ENCODE measurements at regions not wholly inside any gene's neighbourhood (a gene's known extent, or its start where the extent isn't known, plus 50 kb on each side); places are given as distances from the start of the nearest gene placed in this dataset.

DNA sequence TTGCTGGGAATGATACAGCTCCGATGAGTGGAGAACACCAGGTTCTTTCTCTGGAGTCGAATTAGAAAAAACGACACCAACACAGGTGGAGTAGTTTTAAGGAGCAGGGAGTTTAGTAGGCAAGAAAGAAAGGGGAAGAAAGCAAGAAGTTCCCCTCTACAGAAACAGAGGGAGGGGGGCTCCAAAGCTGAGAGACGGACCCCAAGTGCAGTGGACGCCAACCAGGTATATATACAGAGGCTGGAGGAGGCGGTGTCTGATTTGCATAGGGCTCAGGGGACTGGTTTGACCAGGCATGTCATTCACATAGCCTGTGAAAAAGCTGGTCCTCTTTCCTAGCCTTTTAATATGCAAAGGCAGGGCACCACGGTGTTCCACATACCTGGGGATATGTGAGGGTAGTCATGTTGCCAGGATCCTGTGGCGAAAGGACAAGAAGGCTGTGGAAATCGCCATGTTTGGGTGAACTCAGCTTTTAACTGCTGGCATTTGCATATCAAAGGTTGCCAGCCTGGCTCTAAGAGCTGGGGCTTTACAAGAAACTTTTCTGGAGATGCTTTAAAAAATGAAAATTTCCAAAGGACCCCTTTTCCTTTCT, 887.4 kb upstream of the EPHA6 start:
- 76 to 81% methylated on average over 9 of the region's 9 CpGs for WGBS, 2 donors
- DNase-seq (no peak), ATAC-seq (no peak)
- Histone ChIP-seq H3K27ac (no peak overlapping the region), H3K36me3 (replicated peaks in 1 of 2; ENCODE audit: insufficient read depth in 1 of 2, low read depth in 2 of 2) (no peaks in the 10 kb centered on the region), H3K4me1 (peaks cover 3% of the 10 kb centered on the region), H3K9me3 (no peaks in the 10 kb centered on the region), H3K27me3 (no peaks in the 10 kb centered on the region), H3K4me3 (no peak overlapping the region)
- intact Hi-C loops (cut with DNase I) = no loop called here
- TF ChIP-seq POLR2A (IDR thresholded peaks at IDR 0.05) = no peak
- TF ChIP-seq, protein P1, sequence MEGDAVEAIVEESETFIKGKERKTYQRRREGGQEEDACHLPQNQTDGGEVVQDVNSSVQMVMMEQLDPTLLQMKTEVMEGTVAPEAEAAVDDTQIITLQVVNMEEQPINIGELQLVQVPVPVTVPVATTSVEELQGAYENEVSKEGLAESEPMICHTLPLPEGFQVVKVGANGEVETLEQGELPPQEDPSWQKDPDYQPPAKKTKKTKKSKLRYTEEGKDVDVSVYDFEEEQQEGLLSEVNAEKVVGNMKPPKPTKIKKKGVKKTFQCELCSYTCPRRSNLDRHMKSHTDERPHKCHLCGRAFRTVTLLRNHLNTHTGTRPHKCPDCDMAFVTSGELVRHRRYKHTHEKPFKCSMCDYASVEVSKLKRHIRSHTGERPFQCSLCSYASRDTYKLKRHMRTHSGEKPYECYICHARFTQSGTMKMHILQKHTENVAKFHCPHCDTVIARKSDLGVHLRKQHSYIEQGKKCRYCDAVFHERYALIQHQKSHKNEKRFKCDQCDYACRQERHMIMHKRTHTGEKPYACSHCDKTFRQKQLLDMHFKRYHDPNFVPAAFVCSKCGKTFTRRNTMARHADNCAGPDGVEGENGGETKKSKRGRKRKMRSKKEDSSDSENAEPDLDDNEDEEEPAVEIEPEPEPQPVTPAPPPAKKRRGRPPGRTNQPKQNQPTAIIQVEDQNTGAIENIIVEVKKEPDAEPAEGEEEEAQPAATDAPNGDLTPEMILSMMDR (IDR thresholded peaks at IDR 0.05) = no peak

DNA sequence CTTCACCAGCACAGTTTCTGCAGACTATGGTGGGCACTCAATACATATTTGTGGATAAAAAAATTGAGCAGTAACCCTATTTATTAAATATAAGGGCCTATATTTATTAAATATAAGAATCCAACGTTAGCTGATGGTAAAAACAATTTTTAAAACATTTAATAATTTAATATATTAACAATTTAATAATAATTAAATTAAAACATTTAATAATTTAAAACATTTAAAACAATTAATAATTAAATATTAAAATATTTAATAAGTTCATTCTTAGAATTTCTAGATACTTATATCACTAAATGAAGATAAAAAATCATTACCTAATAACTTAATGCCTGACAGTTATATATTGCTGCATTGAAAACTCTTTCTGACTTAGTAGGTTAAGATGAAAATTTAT, 880.2 kb upstream of the EPHA6 start:
- Histone ChIP-seq H3K4me3 (no peak overlapping the region), H3K27me3 (no peaks in the 10 kb centered on the region), H3K9me3 (no peaks in the 10 kb centered on the region), H3K4me1 (peaks cover 13% of the 10 kb centered on the region), H3K27ac (no peak overlapping the region), H3K36me3 (replicated peaks in 1 of 2; ENCODE audit: insufficient read depth in 1 of 2, low read depth in 2 of 2) (no peaks in the 10 kb centered on the region)
- no peak for TF ChIP-seq POLR2A (IDR thresholded peaks at IDR 0.05)
- TF ChIP-seq, protein P1 (IDR thresholded peaks at IDR 0.05) = no peak
- intact Hi-C loops (cut with DNase I) = no loop called here
- DNase-seq (no peak), ATAC-seq (no peak)
- WGBS, 2 donors = 69 to 70% methylated on average over 1 of the region's 1 CpG

DNA sequence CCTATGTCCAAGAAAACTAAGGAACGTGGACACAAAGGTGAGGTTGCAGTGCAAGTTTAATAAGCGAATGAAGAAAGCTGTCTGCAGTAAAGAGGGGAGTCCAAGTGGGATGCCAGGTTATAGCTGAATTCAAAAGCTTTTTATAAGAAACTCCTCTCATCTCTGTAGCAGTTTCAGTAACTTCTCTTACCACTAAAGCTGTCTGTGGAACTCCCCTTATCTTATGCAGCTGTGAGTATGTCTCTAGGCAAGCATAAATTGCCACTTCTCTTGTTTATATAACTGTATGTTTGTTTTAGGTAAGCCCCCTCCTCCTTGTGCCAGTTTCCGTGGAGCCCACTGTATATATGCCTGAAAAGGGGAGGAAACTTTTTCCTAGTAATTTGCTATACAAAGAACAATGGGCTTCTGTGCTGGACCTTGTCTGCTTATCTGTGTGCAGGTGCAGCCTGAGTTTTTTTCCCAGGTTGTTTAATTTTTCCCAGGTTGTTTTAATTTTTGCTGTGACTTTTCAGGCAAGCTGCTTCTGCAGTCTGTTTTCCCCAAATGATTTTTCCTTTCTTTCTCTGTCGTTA, 875.1 kb upstream of the EPHA6 start:
- ATAC-seq (peak; percentile 98), DNase-seq (peak; percentile 58 to 78 (median 64))
- intact Hi-C loops (cut with DNase I) = no loop called here
- Histone ChIP-seq H3K4me3 (no peak overlapping the region), H3K4me1 (peaks cover 14% of the 10 kb centered on the region), H3K27me3 (no peaks in the 10 kb centered on the region), H3K9me3 (no peaks in the 10 kb centered on the region), H3K27ac (peak overlapping the region; percentile 65 to 80 (median 73)), H3K36me3 (replicated peaks in 1 of 2; ENCODE audit: insufficient read depth in 1 of 2, low read depth in 2 of 2) (no peaks in the 10 kb centered on the region)
- WGBS, 2 donors = 32 to 41% methylated on average over 4 of the region's 4 CpGs
- TF ChIP-seq, protein P1 (IDR thresholded peaks at IDR 0.05) = no peak
- TF ChIP-seq POLR2A (IDR thresholded peaks at IDR 0.05) = no peak

DNA sequence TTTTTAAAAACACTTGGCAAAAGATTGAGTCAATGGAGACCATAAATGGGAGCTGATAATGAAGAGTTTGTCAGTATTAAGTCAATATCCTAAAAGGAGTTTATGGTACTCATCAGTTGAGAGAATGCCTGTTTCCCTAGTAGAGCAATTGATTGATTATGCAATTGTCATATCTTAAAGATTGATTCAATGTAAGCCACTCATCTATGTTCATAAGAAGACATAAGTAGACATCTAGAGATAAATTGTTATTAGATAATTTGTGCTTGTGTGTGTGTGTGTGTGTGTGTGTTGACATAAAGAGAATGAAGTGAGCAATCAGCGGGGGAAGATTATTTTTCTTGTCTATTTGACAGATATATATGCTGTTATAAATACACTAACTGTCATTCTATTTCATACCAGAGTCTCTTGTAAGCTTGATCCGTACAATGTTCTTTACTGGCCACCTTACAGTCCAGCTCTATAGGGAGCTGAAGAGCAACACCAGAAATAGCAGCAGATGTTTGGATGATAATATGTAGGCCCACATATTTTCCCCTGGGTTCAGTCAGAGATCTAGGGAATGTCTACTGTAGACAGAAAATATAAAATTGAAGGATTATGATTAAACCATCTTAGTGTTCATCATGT, 848.6 kb upstream of the EPHA6 start:
- DNase-seq (no peak), ATAC-seq (no peak)
- H3K9me3 ChIP-seq = no peaks in the 10 kb centered on the region
- no peaks in the 10 kb centered on the region for H3K4me1 ChIP-seq
- H3K27ac ChIP-seq = no peak overlapping the region
- H3K4me3 ChIP-seq = no peak overlapping the region
- no peaks in the 10 kb centered on the region for H3K36me3 ChIP-seq (replicated peaks in 1 of 2; ENCODE audit: insufficient read depth in 1 of 2, low read depth in 2 of 2)
- 80 to 84% methylated on average over 2 of the region's 2 CpGs for WGBS, 2 donors
- intact Hi-C loops (cut with DNase I) = no loop called here
- no peaks in the 10 kb centered on the region for H3K27me3 ChIP-seq
- TF ChIP-seq, protein P1 (IDR thresholded peaks at IDR 0.05) = no peak
- no peak for TF ChIP-seq POLR2A (IDR thresholded peaks at IDR 0.05)

All from body of pancreas (tissue), 4 donors.